Central memory CD8-positive, alpha-beta T cell (primary cell): ENCODE measurements at regions not wholly inside any gene's neighbourhood (a gene's known extent, or its start where the extent isn't known, plus 50 kb on each side); places are given as distances from the start of the nearest gene placed in this dataset.

Experiments used
- ATAC-seq: fragments of 150-1000 bp; cut with Tn5 transposase; replicated peaks from 2 replicates; pipeline ENCODE4 v1.10.0; 2022; ENCODE audit warnings: mild to moderate bottlenecking, moderate FRiP score, moderate number of reproducible peaks; ENCODE audit not compliant: poor library complexity, severe bottlenecking; ENCODE audit errors: extremely low read depth
- DNase-seq, 2 donors: peaks; one replicate each; pipeline ENCODE4 v3.0.0; 2021; ENCODE audit warnings: low spot score in 2 of 2
- H3K27ac Mint-ChIP-seq: one replicate; pipeline ENCODE4 v1.8.0; 2022; ENCODE audit warnings: low read depth, mild to moderate bottlenecking, moderate library complexity, mixed read lengths
- H3K27me3 Mint-ChIP-seq: one replicate; pipeline ENCODE4 v1.8.0; 2022; ENCODE audit warnings: mixed read lengths
- H3K36me3 Mint-ChIP-seq: one replicate; pipeline ENCODE4 v1.8.0; 2022; ENCODE audit warnings: mild to moderate bottlenecking, moderate library complexity, mixed read lengths; ENCODE audit not compliant: insufficient read depth
- H3K4me1 Mint-ChIP-seq: one replicate; pipeline ENCODE4 v1.8.0; 2022; ENCODE audit warnings: mixed read lengths
- H3K4me3 Mint-ChIP-seq: one replicate; pipeline ENCODE4 v1.8.0; 2022; ENCODE audit warnings: mild to moderate bottlenecking, moderate library complexity, mixed read lengths
- H3K9me3 Mint-ChIP-seq: one replicate; pipeline ENCODE4 v1.8.0; 2022; ENCODE audit warnings: mixed read lengths

- peaks cover 9% of the 10 kb centered on the region for H3K9me3 Mint-ChIP-seq
- H3K4me1 Mint-ChIP-seq = no peaks in the 10 kb centered on the region
- ATAC-seq = no peak
- H3K27ac Mint-ChIP-seq = no peak overlapping the region
- H3K36me3 Mint-ChIP-seq = no peaks in the 10 kb centered on the region
- no peak for DNase-seq
- H3K27me3 Mint-ChIP-seq = no peaks in the 10 kb centered on the region
- no peak overlapping the region for H3K4me3 Mint-ChIP-seq
Observed at GRCh38 chr13:88526853-88527215, 855.7 kb downstream of the SLITRK5 start.

- Mint-ChIP-seq H3K27ac (no peak overlapping the region), H3K9me3 (peaks cover 6% of the 10 kb centered on the region), H3K4me1 (no peaks in the 10 kb centered on the region), H3K27me3 (no peaks in the 10 kb centered on the region), H3K36me3 (no peaks in the 10 kb centered on the region), H3K4me3 (no peak overlapping the region)
- DNase-seq (no peak), ATAC-seq (no peak)
Observed at GRCh38 chr13:88541994-88542393, 870.8 kb downstream of the SLITRK5 start.

- Mint-ChIP-seq H3K4me3 (no peak overlapping the region), H3K4me1 (no peaks in the 10 kb centered on the region), H3K27ac (no peak overlapping the region), H3K27me3 (no peaks in the 10 kb centered on the region), H3K9me3 (peaks cover 6% of the 10 kb centered on the region), H3K36me3 (no peaks in the 10 kb centered on the region)
- DNase-seq (no peak), ATAC-seq (no peak)
Observed at GRCh38 chr13:88544836-88545235, 873.7 kb downstream of the SLITRK5 start.

DNA sequence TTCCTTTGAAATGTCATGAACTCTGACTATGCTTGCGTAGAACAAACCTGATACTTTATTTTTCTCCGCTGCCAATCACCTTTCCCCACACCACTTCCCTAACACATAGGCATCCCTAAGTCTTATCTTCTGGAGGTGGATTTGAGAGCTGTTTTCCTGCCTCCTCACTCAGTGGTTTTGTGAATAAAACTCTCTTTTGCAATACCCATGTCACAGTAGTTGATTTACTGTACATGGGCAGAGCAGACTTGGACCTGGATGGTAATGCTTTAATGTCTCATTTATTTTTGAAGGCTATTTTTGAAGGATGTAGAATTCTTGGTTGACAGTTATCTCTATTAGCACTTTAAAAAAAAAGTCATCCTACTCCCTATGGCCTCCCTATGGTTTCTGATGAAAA lies 881.8 kb downstream of the SLITRK5 start:
- Mint-ChIP-seq H3K27me3 (no peaks in the 10 kb centered on the region), H3K9me3 (no peaks in the 10 kb centered on the region), H3K27ac (no peak overlapping the region), H3K4me1 (no peaks in the 10 kb centered on the region), H3K36me3 (no peaks in the 10 kb centered on the region), H3K4me3 (no peak overlapping the region)
- DNase-seq = no peak
- no peak for ATAC-seq

- Mint-ChIP-seq H3K27ac (no peak overlapping the region), H3K27me3 (no peaks in the 10 kb centered on the region), H3K4me3 (no peak overlapping the region), H3K9me3 (peaks cover 12% of the 10 kb centered on the region), H3K4me1 (no peaks in the 10 kb centered on the region), H3K36me3 (no peaks in the 10 kb centered on the region)
- ATAC-seq (no peak), DNase-seq (no peak)
Observed at GRCh38 chr13:88565566-88565965, 894.4 kb downstream of the SLITRK5 start.

GRCh38 chr13:88585861-88586260 lies 914.7 kb downstream of the SLITRK5 start:
- Mint-ChIP-seq H3K4me3 (no peak overlapping the region), H3K27ac (no peak overlapping the region), H3K9me3 (peaks cover 19% of the 10 kb centered on the region), H3K4me1 (no peaks in the 10 kb centered on the region), H3K27me3 (no peaks in the 10 kb centered on the region), H3K36me3 (no peaks in the 10 kb centered on the region)
- ATAC-seq (no peak), DNase-seq (no peak)

DNA sequence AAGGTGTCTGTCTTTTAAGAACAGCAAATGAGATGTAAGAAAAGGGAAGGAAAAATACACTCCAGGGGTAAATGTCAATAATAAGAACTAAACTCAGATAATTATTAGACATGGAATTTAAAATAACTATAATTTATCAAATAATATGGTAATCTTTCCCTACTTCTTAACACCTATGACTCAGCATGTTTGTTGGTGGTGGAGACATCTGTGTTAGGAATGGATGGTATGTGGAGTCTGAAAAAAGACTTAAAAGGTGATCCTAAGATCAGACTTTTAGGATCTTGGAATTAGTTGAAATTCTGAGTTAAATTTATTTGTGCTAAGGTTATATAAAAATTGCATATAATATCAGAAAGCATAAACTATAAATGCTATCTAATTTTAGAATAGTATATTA lies 915.1 kb downstream of the SLITRK5 start:
- no peak for DNase-seq
- no peaks in the 10 kb centered on the region for H3K36me3 Mint-ChIP-seq

DNA sequence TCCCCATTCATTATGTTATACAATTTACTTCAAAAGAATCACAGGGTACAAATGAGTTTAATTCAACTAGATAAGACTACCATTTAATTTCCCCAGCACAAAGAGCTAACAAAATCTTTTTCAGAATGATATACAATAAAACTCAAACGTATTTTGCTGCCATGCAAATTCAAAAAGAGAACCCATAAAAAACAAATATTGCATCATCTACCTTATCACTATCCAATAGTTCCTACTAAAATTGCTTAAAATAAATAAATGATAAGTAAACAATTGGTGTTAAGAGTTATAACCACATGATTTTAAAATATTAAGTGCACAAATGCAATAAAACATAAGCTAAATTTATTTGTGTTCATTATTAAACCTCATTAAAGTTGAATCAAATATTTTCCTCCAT lies 919.4 kb downstream of the SLITRK5 start:
- ATAC-seq (no peak), DNase-seq (no peak)
- H3K4me3 Mint-ChIP-seq = no peak overlapping the region
- peaks cover 13% of the 10 kb centered on the region for H3K9me3 Mint-ChIP-seq
- H3K36me3 Mint-ChIP-seq = no peaks in the 10 kb centered on the region
- no peaks in the 10 kb centered on the region for H3K4me1 Mint-ChIP-seq
- H3K27ac Mint-ChIP-seq = no peak overlapping the region
- H3K27me3 Mint-ChIP-seq = no peaks in the 10 kb centered on the region

More for the DNA sequence above, 915.1 kb downstream of the SLITRK5 start:
- H3K4me3 Mint-ChIP-seq = no peak overlapping the region
- H3K27me3 Mint-ChIP-seq = no peaks in the 10 kb centered on the region
- H3K9me3 Mint-ChIP-seq = peaks cover 15% of the 10 kb centered on the region
- ATAC-seq = no peak
- no peaks in the 10 kb centered on the region for H3K4me1 Mint-ChIP-seq
- H3K27ac Mint-ChIP-seq = no peak overlapping the region

DNA sequence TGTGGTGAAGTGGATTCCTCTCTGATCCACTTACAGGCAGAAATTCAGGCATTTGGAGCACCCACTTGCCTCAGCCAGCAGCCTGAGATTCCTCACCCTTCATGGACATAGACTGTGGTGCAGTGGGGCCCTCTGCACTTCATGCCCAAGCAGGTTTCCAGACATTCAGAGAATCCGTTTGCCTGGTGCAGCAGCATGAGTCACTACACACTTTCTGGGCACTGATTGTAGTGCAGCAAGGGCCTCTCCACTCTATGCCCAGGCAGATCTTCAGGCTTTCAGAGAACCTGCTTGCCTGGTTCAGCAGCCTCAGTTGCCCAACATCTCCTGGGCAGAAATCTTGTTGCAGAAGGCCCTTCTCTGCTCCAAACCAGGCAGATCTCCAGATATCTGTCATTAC lies 920.9 kb downstream of the SLITRK5 start:
- DNase-seq (no peak), ATAC-seq (no peak)
- no peaks in the 10 kb centered on the region for H3K36me3 Mint-ChIP-seq
- H3K27ac Mint-ChIP-seq = no peak overlapping the region
- no peaks in the 10 kb centered on the region for H3K4me1 Mint-ChIP-seq
- H3K4me3 Mint-ChIP-seq = no peak overlapping the region
- peaks cover 7% of the 10 kb centered on the region for H3K9me3 Mint-ChIP-seq
- no peaks in the 10 kb centered on the region for H3K27me3 Mint-ChIP-seq

DNA sequence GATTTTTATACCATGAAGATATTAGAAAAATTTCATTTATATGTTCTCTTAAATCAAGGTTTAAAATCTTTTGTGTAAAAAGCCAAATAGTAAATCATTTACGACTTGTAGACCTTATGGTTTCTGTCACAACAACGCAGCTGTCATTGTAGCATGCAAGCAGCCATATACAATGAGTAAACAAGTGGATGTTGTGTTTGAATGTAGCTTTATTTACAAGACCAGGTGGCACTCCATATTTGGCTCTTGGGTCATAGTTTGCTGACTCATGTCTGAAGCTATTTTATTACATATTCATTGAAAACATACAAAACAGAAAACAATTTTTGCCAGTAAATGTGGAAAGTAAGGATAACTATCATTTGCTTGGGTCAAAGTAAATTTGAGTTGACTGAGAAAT lies 930.8 kb downstream of the SLITRK5 start:
- ATAC-seq (no peak), DNase-seq (no peak)
- H3K36me3 Mint-ChIP-seq = no peaks in the 10 kb centered on the region
- no peak overlapping the region for H3K4me3 Mint-ChIP-seq
- H3K9me3 Mint-ChIP-seq = peaks cover 12% of the 10 kb centered on the region
- H3K27me3 Mint-ChIP-seq = no peaks in the 10 kb centered on the region
- H3K27ac Mint-ChIP-seq = no peak overlapping the region
- no peaks in the 10 kb centered on the region for H3K4me1 Mint-ChIP-seq

- H3K27me3 Mint-ChIP-seq = no peaks in the 10 kb centered on the region
- peaks cover 12% of the 10 kb centered on the region for H3K9me3 Mint-ChIP-seq
- ATAC-seq = no peak
- no peaks in the 10 kb centered on the region for H3K36me3 Mint-ChIP-seq
- no peak for DNase-seq
- no peak overlapping the region for H3K4me3 Mint-ChIP-seq
- H3K27ac Mint-ChIP-seq = no peak overlapping the region
- H3K4me1 Mint-ChIP-seq = no peaks in the 10 kb centered on the region
Observed at GRCh38 chr13:88602786-88603777, 931.9 kb downstream of the SLITRK5 start.

- no peak overlapping the region for H3K27ac Mint-ChIP-seq
- H3K4me1 Mint-ChIP-seq = no peaks in the 10 kb centered on the region
- H3K27me3 Mint-ChIP-seq = no peaks in the 10 kb centered on the region
- no peak overlapping the region for H3K4me3 Mint-ChIP-seq
- H3K9me3 Mint-ChIP-seq = peaks cover 13% of the 10 kb centered on the region
- peaks cover 1% of the 10 kb centered on the region for H3K36me3 Mint-ChIP-seq
- DNase-seq = no peak
- no peak for ATAC-seq
Observed at GRCh38 chr13:88617176-88617575, 946.0 kb downstream of the SLITRK5 start.

DNA sequence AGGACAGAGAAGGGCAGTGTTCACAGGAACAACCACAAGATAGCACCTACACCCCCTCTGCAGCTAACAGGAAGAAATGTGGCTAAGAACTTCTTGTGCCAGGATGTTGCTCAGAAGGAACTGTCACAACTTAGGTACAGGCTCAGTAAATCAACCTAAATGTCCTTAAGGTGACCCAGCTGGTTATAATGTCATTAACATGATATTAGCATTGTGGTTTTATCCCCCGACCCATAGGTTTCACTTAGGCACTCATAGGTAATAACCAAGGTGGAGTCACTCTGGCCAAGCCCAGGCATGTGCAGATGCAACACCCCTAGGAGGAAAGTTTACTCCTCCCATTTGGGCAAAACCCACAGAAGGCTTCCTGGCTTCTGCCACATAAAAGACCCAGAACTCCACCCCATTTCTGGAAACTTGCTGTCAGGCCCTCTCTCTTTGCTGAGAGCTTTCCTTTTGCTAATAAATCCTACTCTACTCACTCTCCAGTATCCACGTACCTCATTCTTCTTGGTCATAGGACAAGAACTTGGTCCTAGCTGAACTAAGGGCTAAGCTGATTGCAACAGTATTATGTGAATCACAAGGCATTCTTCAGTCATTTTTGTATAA lies 951.3 kb downstream of the SLITRK5 start:
- Mint-ChIP-seq H3K27me3 (no peaks in the 10 kb centered on the region), H3K4me3 (peak overlapping the region; percentile 6)

More for the DNA sequence above, 951.3 kb downstream of the SLITRK5 start:
- Mint-ChIP-seq H3K27ac (no peak overlapping the region), H3K9me3 (peaks cover 23% of the 10 kb centered on the region), H3K36me3 (peaks cover 1% of the 10 kb centered on the region), H3K4me1 (no peaks in the 10 kb centered on the region)
- ATAC-seq (peak; percentile 41), DNase-seq (no peak)
